Neuronal stem cell (in vitro differentiated cells): ENCODE measurements at regions not wholly inside any gene's neighbourhood (a gene's known extent, or its start where the extent isn't known, plus 50 kb on each side); places are given as distances from the start of the nearest gene placed in this dataset.

Experiments used
- DNase-seq: peaks from one replicate; pipeline ENCODE4 v3.0.0-alpha.2; 2013; ENCODE audit warnings: low spot score
- H2AFZ ChIP-seq: one replicate; pipeline ENCODE4 v1.6.1; 2013; ENCODE audit warnings: mild to moderate bottlenecking, low read length, inconsistent platforms
- H2AK5ac ChIP-seq: 2 replicates; pipeline ENCODE4 v1.6.1; 2013; ENCODE audit warnings: low read depth, mild to moderate bottlenecking, inconsistent platforms, low read length, moderate library complexity, mixed read lengths
- H2BK120ac ChIP-seq: 2 replicates; pipeline ENCODE4 v1.6.1; 2013; ENCODE audit warnings: low read depth, mild to moderate bottlenecking, inconsistent platforms, low read length, moderate library complexity, mixed read lengths
- H2BK12ac ChIP-seq: one replicate; pipeline ENCODE4 v1.6.1; 2013; ENCODE audit warnings: low read length, inconsistent platforms
- H2BK15ac ChIP-seq: 2 replicates; pipeline ENCODE4 v1.6.1; 2013; ENCODE audit warnings: mild to moderate bottlenecking, low read length, inconsistent platforms, mixed read lengths
- H2BK5ac ChIP-seq: one replicate; pipeline ENCODE4 v1.6.1; 2013; ENCODE audit warnings: inconsistent platforms, mild to moderate bottlenecking, low read length, moderate library complexity
- H3K14ac ChIP-seq: one replicate; pipeline ENCODE4 v1.6.1; 2013; ENCODE audit warnings: low read length, inconsistent platforms
- H3K18ac ChIP-seq: 2 replicates; pipeline ENCODE4 v1.6.1; 2013; ENCODE audit warnings: low read length, inconsistent platforms
- H3K23ac ChIP-seq: 2 replicates; pipeline ENCODE4 v1.6.1; 2013; ENCODE audit warnings: low read depth, mild to moderate bottlenecking, mixed read lengths, low read length, inconsistent platforms; ENCODE audit not compliant: poor library complexity
- H3K27ac ChIP-seq: replicated peaks from 3 replicates; pipeline ENCODE4 v1.5.1; 2013; ENCODE audit warnings: low read length, inconsistent platforms
- H3K27me3 ChIP-seq, 3 experiments: 2 replicates each; pipeline ENCODE4 v1.6.1; 2013; ENCODE audit warnings: low read length in 3 of 3, mild to moderate bottlenecking in 2 of 3, inconsistent platforms in 1 of 3, low read depth in 1 of 3, mixed read lengths in 1 of 3, moderate library complexity in 1 of 3; ENCODE audit not compliant: control insufficient read depth in 3 of 3, insufficient read depth in 3 of 3
- H3K36me3 ChIP-seq, 2 donors: replicated peaks in 1 of 2; 2 replicates each; pipeline ENCODE4 v1.6.1; 2013; ENCODE audit warnings: low read length in 2 of 2; ENCODE audit not compliant: control insufficient read depth in 2 of 2, insufficient read depth in 2 of 2
- H3K4ac ChIP-seq: 2 replicates; pipeline ENCODE4 v1.6.1; 2013; ENCODE audit warnings: inconsistent platforms, mild to moderate bottlenecking, low read length, moderate library complexity
- H3K4me1 ChIP-seq, 2 donors: 1 replicate in 1 of 2; 2 replicates in 1 of 2; pipeline ENCODE4 v1.6.1; 2013; ENCODE audit warnings: low read length in 2 of 2, low read depth in 1 of 2; ENCODE audit not compliant: control insufficient read depth in 2 of 2, insufficient read depth in 1 of 2
- H3K4me2 ChIP-seq: one replicate; pipeline ENCODE4 v1.6.1; 2013; ENCODE audit warnings: mild to moderate bottlenecking, low read length, inconsistent platforms; ENCODE audit not compliant: insufficient read depth, poor library complexity, severe bottlenecking
- H3K4me3 ChIP-seq, 2 donors: 2 replicates each; pipeline ENCODE4 v1.5.1; 2013; ENCODE audit warnings: low read length in 2 of 2, mild to moderate bottlenecking in 2 of 2, inconsistent platforms in 1 of 2, moderate library complexity in 1 of 2
- H3K79me1 ChIP-seq: one replicate; pipeline ENCODE4 v1.6.1; 2013; ENCODE audit warnings: low read depth, mild to moderate bottlenecking, inconsistent platforms, low read length, moderate library complexity
- H3K9ac ChIP-seq: one replicate; pipeline ENCODE4 v1.6.1; 2013; ENCODE audit warnings: mild to moderate bottlenecking, low read depth, low read length, inconsistent platforms; ENCODE audit not compliant: poor library complexity
- H3K9me3 ChIP-seq, 2 donors: replicated peaks in 1 of 2; 2 replicates each; pipeline versions ENCODE3 to v1.6.1; 2013; ENCODE audit warnings: low read length in 2 of 2, mild to moderate bottlenecking in 2 of 2, inconsistent platforms in 1 of 2, low read depth in 1 of 2, mixed read lengths in 1 of 2, moderate library complexity in 1 of 2; ENCODE audit not compliant: control insufficient read depth in 2 of 2, insufficient read depth in 1 of 2
- H4K8ac ChIP-seq: one replicate; pipeline ENCODE4 v1.6.1; 2013; ENCODE audit warnings: low read depth, mild to moderate bottlenecking, inconsistent platforms, low read length, moderate library complexity
- H4K91ac ChIP-seq: one replicate; pipeline ENCODE4 v1.6.1; 2013; ENCODE audit warnings: low read length, low read depth, mild to moderate bottlenecking, inconsistent platforms; ENCODE audit not compliant: poor library complexity
- WGBS, 2 donors: extraction: QIAGEN DNeasy Blood & Tissue Kit; methylation state at CpG; one replicate each; pipeline ENCODE4 v1.1.7; 2013; ENCODE audit warnings: missing lambda C conversion rate in 2 of 2, mixed read lengths in 1 of 2; ENCODE audit not compliant: insufficient read length in 2 of 2, insufficient replicate concordance in 1 of 2; ENCODE audit errors: extremely low coverage in 2 of 2; 5-methylcytosine and 5-hydroxymethylcytosine counted together

- H3K4me3 ChIP-seq, result no peak overlapping the region
- no peak overlapping the region for H3K4ac ChIP-seq
- H3K9ac ChIP-seq, result no peak overlapping the region
- H4K91ac ChIP-seq, result no peak overlapping the region
- H3K4me2 ChIP-seq, result no peak overlapping the region
- H2BK5ac ChIP-seq, result no peak overlapping the region
- no peaks in the 10 kb centered on the region for H3K36me3 ChIP-seq
- H4K8ac ChIP-seq, result no peak overlapping the region
- H2BK120ac ChIP-seq, result no peak overlapping the region
- no peak overlapping the region for H2AFZ ChIP-seq
- H3K4me1 ChIP-seq, result peaks cover 0 to 2% of the 10 kb centered on the region in 2 donors
- no peak overlapping the region for H3K23ac ChIP-seq
- H2AK5ac ChIP-seq, result no peak overlapping the region
- H3K27ac ChIP-seq, result no peak overlapping the region
- no peak for DNase-seq
- no peaks in the 10 kb centered on the region for H3K79me1 ChIP-seq
- no peak overlapping the region for H2BK12ac ChIP-seq
- H3K14ac ChIP-seq, result no peak overlapping the region
- H2BK15ac ChIP-seq, result no peak overlapping the region
- no peaks in the 10 kb centered on the region for H3K9me3 ChIP-seq
- no peak overlapping the region for H3K18ac ChIP-seq
- H3K27me3 ChIP-seq, result no peaks in the 10 kb centered on the region
These were observed 60.5 kb upstream of the PRDM1 start for GRCh38 chr6:106025655-106026054.

- H3K4me1 ChIP-seq, result peaks cover 0 to 2% of the 10 kb centered on the region in 2 donors
- no peak overlapping the region for H3K4me3 ChIP-seq
- H3K79me1 ChIP-seq, result no peaks in the 10 kb centered on the region
- H2BK15ac ChIP-seq, result no peak overlapping the region
- no peak overlapping the region for H2AFZ ChIP-seq
- H2BK120ac ChIP-seq, result no peak overlapping the region
- DNase-seq, result no peak
- no peak overlapping the region for H4K8ac ChIP-seq
- no peak overlapping the region for H4K91ac ChIP-seq
- H2AK5ac ChIP-seq, result no peak overlapping the region
- H3K4me2 ChIP-seq, result no peak overlapping the region
- no peak overlapping the region for H3K9ac ChIP-seq
- no peak overlapping the region for H2BK5ac ChIP-seq
- H3K14ac ChIP-seq, result no peak overlapping the region
- no peak overlapping the region for H3K18ac ChIP-seq
- H3K9me3 ChIP-seq, result no peaks in the 10 kb centered on the region
- H3K36me3 ChIP-seq, result no peaks in the 10 kb centered on the region
- H3K27me3 ChIP-seq, result no peaks in the 10 kb centered on the region
- H3K23ac ChIP-seq, result no peak overlapping the region
- whole genome bisulfite sequencing, 2 donors, result no CpG with 5 or more reads among the region's 5 CpGs
- no peak overlapping the region for H3K27ac ChIP-seq
- no peak overlapping the region for H3K4ac ChIP-seq
- no peak overlapping the region for H2BK12ac ChIP-seq
These were observed 63.3 kb upstream of the PRDM1 start for GRCh38 chr6:106022801-106023200.

DNA sequence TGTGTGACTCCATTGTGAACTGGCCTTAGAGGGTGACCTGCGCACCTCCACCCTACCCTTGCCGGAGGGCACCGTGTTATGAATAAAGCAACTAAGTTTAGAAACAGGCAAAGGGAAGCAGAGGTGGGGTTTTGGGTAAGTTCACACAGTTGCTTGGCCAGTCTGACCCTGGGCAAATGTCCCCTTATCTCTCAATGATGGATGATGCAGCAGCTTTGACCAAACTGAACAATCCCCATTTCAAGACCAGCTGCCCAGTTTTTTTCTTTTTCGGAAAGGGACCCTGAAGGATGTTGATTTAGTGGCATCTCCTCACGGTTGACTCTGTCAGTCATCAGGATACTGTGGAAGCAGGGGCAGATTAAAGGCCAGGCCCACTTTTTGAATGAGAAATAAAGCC lies 68.7 kb upstream of the PRDM1 start:
- Histone ChIP-seq H2AK5ac (no peak overlapping the region), H3K14ac (no peak overlapping the region), H2AFZ (no peak overlapping the region), H3K36me3 (no peaks in the 10 kb centered on the region), H3K9me3 (no peaks in the 10 kb centered on the region), H3K18ac (peak overlapping the region; percentile 15), H3K4ac (no peak overlapping the region), H3K9ac (no peak overlapping the region), H3K79me1 (no peaks in the 10 kb centered on the region), H2BK5ac (no peak overlapping the region), H4K8ac (no peak overlapping the region), H3K4me3 (no peak overlapping the region), H2BK15ac (no peak overlapping the region), H4K91ac (no peak overlapping the region), H3K4me1 (peaks cover 0 to 3% of the 10 kb centered on the region in 2 donors), H3K27ac (no peak overlapping the region), H3K4me2 (no peak overlapping the region), H3K23ac (no peak overlapping the region), H2BK12ac (no peak overlapping the region), H2BK120ac (no peak overlapping the region), H3K27me3 (no peaks in the 10 kb centered on the region)
- DNase-seq, result no peak
- WGBS, 2 donors, result no CpG with 5 or more reads among the region's 5 CpGs

- H2BK15ac ChIP-seq, result no peak overlapping the region
- no peak overlapping the region for H3K18ac ChIP-seq
- no peak overlapping the region for H2BK12ac ChIP-seq
- no peak for DNase-seq
- no peak overlapping the region for H4K91ac ChIP-seq
- H4K8ac ChIP-seq, result no peak overlapping the region
- peaks cover 0 to 2% of the 10 kb centered on the region in 2 donors for H3K36me3 ChIP-seq
- no peak overlapping the region for H3K4me3 ChIP-seq
- no peak overlapping the region for H3K27ac ChIP-seq
- H2AFZ ChIP-seq, result no peak overlapping the region
- no peak overlapping the region for H3K4me2 ChIP-seq
- no peak overlapping the region for H3K9ac ChIP-seq
- WGBS, 2 donors, result no CpG with 5 or more reads among the region's 2 CpGs
- H3K79me1 ChIP-seq, result peaks cover 2% of the 10 kb centered on the region
- no peak overlapping the region for H3K23ac ChIP-seq
- H2AK5ac ChIP-seq, result no peak overlapping the region
- no peak overlapping the region for H2BK5ac ChIP-seq
- peaks cover 0 to 1% of the 10 kb centered on the region in 2 donors for H3K9me3 ChIP-seq
- no peak overlapping the region for H2BK120ac ChIP-seq
- H3K4me1 ChIP-seq, result peaks cover 0 to 3% of the 10 kb centered on the region in 2 donors
- H3K14ac ChIP-seq, result no peak overlapping the region
- no peaks in the 10 kb centered on the region for H3K27me3 ChIP-seq
- no peak overlapping the region for H3K4ac ChIP-seq
These were observed 71.2 kb upstream of the PRDM1 start for GRCh38 chr6:106014955-106015354.
